HG03342 (cell line): ENCODE measurements at regions not wholly inside any gene's neighbourhood (a gene's known extent, or its start where the extent isn't known, plus 50 kb on each side); places are given as distances from the start of the nearest gene placed in this dataset.
"Not testable (repeated sequence)": the region's sequence is repeated elsewhere in the genome, so short reads cannot be mapped to it uniquely, and the experiment has no call there.

Source experiments
- ATAC-seq: cut with Tn5 transposase; IDR thresholded peaks from one replicate; pipeline ENCODE4 v1.9.1; 2021; ENCODE audit warnings: mild to moderate bottlenecking, moderate library complexity; ENCODE audit not compliant: unreplicated experiment

DNA sequence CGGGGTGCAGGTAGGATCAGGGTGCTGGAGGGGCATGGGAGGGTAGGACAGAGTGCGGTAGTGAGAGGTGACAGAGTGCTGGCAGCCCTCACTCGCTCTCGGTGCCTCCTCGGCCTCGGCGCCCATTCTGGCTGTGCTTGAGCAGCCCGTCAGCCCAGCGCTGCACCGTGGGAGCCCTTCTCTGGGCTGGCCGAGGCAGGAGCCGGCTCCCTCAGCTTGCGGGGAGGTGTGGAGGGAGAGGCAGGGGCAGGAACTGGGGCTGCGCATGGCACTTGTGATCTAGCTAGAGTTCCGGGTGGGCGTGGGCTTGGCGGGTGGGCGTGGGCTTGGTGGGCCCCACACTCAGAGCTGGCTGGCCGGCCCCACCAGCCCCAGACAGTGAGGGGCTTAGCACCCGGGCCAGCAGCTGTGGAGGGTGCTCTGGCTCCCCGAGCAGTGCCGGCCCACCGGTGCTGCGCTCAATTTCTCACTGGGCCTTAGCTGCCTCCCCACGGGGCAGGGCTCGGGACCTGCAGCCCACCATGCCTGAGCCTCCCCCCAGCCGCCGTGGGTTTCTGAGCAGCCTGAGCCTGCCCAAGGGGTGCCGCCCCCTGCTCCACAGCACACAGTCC is 112.8 kb upstream of the DUSP22 start:
- ATAC-seq, result no peak

DNA sequence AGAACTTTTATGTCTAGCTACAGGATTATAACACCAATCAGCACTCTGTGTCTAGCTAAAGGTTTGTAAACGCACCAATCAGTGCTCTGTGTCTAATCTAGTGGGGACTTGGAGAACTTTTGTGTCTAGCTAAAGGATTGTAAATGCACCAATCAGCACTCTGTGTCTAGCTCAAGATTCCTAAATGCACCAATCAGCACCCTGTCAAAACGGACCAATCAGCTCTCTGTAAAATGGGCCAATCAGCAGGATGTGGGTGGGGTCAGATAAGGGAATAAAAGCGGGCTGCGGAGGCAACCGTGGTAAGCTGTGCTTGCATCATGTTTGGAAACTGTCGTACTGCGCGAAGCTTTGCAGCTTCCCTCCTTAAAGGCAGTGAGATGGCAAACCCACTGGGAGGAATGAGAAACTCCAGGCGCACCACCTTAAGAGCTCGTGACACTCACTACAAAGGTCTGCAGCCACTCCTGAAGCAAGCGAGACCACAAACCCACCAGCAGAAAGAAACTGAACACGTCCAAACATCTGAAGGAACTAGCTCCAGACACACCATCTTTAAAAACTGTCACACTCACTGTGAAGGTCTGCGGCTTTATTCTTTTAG is 112.1 kb upstream of the DUSP22 start:
- ATAC-seq, result not testable (repeated sequence)

DNA sequence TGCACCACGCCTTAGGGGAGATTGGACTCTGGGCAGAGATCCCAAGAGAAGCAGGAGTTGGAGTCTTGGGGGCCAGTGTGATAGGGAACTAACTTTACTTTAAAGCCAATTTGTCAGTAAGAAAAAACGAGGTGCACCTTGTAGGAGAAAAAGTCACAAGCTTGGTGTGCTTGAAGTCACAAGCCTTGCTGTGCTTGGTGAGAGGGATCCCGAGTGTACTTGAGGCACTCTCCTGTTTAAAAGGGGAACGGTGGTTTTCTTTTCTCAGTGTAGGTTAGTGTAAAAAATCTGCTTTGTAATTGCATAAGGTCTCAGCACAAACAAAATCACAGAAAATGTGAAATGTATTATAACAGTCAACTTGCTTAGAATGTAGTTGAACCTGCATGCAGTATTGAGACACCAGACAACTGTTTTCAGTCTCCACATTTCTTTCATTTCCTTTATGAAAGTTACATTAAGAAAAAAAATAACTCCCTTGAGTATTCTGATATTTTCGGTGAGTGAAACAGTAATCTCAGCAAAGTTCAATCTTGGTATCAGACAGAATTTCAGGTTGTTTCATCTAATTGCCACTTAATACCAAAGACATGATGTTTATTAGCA is 111.1 kb upstream of the DUSP22 start:
- no peak for ATAC-seq

DNA sequence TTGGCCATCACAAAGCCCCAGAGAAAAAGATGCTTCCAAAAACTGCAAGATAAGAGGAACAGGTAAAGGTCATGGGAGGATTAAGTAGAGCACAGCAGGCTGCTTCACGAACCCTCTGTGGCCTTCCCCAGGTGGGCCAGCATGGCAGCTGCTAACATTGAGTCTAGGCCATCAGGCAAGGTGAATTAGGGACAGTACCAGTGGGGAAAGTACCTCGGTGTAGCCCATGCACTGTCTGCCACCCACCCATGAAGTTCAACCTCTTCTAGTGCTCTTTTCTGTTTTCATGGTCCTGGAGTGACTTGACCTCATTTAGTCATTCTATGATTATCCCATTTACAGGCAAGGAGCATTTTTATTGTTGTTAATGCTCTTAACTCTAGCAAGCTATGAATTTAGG is 108.6 kb upstream of the DUSP22 start:
- no peak for ATAC-seq

DNA sequence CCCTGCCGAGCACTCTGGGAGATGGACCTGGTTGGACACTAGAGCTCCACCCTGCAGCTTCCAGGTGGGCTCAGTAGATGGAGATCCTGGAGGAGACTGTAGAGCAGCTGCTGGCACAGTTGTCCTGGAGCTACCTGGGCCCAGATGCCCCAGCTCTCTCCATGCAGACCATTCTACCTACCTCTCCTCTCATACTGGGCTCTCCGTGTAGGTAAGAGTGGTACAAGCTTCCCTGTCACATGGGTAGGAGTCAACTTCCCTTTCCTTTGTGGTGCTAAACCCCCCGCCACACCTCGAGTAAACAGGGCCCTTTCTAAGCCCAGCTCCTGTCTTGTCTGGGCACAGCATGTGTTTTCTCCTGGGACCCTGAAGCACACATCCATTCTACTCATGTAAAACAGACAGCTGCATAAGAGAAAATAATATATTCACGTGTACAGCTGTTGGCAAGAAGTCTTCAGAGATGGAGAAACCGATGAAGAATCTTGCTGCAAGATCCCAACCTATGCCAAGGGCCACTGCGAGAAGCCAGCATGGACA is 108.1 kb upstream of the DUSP22 start:
- no peak for ATAC-seq

DNA sequence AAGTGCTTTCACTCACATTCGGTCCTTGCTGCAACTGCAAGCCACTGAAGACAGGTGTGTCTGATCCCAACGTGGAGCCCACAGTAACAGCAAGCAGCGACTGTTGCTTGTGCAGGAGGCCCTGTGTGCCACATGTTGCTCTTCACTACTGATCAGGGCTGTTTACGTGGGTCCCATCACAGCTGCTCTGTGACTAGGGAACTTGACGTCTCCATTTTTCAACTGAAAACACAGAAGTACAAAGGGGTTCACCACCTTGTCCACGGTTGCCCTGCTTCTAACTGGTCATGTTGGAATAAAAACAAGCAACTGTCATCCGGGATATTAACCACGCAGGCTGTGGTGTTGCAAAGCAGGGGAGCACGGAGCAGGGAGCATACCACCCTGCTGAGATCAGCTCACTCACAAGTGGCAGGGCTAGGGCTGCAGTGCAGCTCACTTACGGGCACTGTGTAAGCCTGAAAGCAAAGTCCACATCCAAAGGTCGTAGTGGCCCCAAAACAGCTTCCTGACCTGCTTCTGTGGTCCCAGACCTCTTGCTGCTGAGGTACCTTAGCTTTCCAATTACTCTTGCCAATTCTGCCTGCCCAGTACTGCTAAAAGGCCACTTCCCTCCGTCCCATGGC is 105.8 kb upstream of the DUSP22 start:
- no peak for ATAC-seq

DNA sequence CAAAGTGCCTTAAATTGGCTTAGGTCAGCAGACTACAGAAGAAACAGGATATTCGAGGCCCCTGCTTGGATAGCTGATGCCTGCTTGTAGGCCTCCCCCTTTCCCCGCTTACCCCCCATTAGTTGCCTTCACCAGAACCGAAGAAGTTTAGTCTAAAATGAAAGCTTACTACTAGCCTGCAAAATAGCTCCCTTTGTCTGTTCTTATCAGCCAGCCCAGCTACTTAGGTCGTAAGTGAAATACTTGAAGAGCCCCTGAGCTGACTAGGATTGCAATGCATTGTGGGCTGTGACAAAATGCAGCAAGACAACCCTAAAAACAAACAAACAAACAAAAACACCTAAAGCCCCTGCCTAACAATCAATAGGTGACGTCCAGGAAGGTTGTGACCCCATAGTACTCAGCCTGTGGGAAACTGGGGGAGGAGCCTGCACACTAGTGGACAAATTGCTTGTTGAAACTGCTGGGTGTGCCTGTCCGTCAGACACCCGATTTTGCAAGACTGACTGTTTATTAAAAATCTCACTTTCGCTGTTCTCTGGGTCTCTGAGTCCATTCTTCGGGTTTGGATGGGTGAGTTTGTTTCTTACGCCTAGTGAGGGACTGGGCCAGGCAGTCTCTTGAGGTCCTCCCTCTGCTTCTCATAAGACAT is 105.0 kb upstream of the DUSP22 start:
- ATAC-seq, result no peak

DNA sequence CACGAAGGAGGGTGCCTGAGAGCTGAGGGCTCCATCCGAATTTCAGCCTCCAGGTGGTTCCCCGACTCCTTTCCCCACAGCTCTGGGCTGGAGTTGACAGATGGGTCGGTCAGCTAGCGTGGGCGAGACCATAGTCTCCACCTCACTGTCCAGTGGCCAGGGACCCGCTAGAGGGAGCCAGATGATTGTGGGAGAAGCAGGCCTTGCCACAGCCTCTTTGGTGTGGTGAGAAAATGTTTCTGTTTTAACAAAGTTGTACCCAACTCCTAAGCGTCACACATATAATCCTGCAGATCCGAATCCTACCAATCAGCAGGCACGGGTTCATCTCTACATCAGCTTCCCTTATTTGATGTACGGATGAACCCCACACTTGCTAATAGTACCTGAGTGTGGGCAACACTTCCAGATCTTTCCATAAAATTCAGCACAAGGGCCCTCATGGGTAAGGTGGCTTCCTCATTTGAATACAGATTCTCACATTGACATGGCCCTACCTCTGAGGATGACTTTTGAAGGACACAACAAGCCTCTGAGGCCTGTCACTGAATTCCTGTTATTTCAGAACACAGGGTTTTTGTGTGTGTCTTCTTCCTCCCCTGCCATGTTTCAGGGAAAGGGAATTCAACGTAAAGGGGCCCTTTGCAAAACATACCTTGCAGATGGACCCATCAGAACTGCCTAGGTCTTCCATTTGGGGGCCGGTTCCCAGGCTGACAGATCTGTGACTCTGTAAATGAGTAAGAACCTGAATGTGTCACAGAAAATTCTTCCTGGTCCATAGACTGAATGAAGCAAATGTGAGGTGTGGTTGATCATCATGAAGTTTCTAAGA is 103.2 kb upstream of the DUSP22 start:
- peak; percentile 56 for ATAC-seq

DNA sequence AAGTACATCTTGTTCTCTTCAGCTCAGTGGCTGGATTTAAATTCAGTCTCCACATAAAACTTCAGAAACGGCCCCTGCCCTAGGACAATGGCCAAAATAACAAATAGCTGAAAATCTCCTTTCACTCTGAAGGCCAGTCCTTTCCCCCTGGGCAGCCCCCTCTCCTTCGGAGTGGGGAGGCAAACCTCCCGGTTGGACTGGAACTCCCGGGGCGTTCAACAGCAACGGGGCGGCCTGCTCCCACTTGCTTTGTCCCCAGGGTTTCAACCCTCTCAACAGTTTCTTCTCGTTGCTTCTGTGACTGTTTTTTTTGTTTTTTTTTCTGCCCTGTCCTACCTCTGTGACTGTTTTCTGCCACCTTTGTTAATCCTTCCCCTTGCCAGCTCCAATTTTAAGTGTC is 102.6 kb upstream of the DUSP22 start:
- peak; percentile 9 for ATAC-seq

DNA sequence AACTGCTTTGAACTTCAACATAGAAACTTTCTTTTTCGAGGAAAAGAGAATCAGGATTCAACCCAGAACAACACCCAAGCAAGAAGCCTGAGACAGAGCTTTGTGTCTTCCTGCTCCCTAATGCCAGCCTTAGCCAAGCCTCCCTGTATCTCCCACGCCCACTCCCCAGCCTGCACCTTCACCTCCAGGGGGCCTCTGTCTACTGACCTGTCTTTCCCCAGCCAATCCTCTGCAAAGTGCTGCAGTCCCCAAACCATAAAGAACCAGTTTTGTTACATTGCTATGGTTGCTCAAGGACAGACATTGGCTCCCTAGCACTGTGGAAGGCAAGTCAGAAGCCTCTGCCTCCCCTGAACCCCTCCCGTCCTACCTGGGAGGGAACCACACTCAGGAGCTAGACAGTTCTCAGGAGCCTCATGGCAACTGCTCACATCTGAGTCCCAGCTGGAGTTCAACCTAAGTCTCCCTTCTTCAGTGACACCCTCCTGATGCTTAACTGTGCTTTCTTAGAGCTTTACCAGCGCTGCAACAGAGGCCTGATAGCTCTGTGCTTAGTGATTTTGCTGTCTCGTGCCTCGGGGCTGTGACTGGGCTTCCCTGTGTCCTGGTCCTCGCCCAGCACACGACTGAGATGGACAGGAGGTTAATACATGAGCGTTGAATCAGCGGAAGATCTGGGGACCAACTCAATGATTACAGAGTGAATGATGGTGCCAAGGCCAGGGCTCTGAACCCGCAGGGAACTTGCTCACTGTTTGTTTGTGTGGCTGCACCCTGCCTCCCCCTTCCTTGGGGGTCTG is 101.5 kb upstream of the DUSP22 start:
- no peak for ATAC-seq

DNA sequence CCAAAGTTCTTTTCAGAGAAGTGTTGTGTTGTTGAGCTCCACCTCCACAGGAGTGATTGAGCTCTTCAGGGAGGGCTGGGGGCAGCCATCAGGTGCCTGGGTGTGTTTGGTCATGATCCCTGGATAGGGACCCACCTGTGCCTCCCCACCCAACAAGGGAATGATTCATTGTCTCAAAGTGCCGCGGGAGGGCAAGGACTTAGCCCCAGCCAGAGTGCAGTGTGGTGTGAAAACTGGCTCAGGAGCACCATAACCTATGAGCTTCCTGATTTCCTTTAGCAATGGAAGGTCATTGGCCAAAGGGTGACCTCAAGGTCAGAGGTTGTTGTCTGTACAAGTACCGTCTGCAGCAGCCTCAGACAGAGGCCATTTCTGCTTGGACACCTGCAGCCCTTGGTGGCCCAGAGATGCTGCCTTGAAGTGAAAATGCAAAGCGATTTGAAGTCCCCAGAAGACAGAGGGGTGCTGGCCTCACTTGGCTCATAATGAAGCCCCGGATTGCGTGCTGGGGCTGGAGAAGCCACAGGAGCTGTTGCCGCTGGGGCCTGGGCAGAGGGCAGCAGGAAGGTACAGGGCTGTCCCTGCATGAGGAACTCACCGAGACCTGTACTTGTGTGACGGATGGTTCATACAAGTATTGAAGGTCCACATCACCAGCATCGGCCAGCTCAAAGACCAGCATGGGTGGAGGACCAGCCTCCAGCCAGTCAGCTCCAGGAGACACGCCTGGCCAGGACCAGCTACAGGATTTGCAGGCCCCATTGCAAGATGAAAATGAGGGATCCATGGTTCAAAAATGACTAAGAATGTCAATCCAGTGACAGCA is 100.6 kb upstream of the DUSP22 start:
- no peak for ATAC-seq

DNA sequence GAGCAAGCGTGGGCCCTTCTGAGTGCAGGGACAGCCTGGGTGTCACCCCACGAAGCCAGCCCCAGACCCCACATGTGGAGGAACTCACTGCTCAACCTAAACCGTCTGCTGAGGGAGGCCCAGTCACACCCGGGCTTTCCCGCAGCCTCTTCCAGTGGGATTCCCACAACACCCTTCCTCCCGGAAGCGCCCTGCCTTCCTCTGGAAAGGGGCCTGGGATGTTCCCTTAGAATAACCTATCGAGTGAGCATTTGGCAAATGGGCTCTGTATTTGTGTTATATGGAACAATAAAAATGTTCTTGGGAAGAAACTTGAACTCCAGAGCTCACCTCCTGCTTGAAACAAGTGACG is 100.0 kb upstream of the DUSP22 start:
- ATAC-seq, result no peak

DNA sequence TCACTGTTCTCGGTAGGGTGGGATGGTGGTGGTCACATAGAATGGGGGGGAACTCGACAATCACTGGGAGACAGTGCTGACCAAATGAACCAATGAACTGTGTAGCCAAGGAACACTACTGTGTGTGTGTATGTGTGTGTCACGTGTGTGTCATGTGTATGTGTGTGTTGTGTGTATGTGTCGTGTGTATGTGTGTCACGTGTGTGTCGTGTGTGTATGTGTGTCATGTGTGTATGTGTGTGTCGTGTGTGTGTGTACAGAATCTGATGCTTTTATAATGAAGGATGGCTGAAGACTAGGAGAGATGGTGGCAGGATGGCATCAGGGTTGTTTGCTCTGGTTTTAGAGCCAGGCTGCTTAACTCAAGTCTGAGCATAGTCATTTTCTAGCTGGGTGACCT is 99.1 kb upstream of the DUSP22 start:
- ATAC-seq, result no peak

DNA sequence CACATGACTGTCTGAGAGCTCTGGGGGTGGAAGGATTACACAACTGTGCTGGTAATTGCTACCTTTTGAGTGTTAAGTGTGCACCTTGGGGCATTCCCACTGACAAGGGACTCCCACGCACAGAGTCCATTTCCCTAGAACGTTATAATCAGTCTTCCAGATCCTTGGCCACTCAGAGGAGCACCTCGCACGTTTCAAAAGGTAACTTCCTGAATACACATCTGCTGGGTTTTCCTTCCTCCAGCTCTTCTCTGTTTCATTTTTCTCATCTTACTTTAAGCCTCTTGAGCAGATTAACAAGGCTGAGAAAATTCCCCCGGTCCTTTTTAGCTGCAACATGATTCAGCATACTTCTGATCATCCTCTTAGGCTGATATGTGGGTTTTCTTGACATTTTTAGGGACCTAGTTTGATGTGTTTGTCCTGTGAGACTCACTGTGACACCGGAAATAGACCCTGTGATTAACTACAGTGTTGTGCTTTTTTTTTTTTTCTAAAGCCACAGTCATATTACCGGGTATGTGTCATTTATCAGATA is 98.4 kb upstream of the DUSP22 start:
- ATAC-seq, result no peak

DNA sequence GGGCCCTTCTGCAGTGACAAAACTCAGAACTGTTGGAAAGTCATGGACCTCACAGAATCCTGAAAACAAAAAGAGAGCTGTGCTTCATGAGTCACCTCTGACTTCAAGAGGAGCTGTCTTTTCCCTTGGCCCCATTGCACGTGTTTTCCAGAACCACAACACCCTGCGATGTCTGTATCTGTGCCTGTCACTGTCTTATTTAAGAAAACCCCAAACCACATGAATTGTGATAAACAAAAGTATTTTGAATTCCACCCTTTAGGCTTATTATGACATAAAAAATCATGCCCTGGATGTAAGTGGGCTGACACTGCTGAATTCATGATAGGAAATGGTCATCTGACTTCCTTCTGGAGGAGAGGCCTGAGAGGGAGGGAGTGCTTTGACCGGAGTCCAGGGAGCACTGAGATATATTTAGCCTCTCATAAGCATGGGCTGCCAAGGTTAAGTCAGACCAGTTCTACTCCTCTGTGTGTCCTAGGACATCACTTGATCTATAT is 96.4 kb upstream of the DUSP22 start:
- no peak for ATAC-seq

DNA sequence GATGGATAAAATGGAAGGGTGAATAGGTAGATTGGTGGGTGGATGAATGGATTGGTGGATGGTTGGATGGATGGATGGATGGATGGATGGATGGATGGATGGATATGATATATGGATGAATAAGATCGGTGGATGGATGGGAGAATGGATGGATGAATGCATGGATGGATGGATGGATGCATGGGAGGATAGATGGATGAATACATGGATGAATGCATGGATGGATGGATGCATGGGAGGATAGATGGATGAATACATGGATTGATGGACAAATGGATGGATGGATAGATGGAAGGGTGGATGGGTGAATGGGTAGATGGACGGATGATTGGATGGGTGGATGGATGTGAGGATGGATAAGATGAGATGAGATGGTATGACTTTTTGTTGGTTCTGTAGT is 95.7 kb upstream of the DUSP22 start:
- no peak for ATAC-seq

DNA sequence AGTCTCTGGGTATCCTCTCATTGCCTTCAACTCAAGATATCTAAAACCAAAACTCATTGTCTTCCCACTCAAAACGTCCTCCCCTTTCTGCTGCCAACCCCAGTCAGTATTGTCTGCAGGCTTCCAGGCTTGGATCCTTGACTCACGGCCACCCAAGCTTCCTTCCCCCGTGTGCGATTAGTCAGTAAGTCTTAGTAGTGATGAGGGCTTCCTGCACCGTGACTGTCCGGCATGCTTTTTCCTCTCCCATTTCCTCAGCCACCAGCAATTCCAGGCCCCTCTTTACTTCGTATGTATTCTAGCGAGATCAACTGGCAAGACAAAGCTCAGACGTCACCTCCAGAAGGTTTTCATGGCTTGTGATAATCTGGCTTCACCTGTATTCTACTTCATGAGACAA is 88.6 kb upstream of the DUSP22 start:
- ATAC-seq, result no peak

DNA sequence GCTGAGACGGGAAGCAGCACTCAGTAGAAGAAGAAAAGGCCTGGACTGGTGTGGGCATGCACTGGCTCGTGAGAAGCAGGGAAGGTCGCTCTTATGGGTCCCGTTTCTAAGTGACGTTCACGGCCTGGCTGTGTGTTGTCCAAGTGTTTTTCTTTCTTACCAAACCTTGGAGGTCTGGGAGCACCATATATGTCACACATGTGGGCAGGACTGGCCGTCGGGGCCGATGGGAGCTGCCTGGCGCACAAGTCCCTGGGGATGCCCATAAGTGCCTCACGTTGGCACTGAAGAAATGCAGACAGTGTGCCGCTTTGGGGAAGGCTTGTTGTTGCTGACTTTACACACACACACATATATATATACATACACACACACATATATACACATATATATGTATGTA is 86.0 kb upstream of the DUSP22 start:
- no peak for ATAC-seq

DNA sequence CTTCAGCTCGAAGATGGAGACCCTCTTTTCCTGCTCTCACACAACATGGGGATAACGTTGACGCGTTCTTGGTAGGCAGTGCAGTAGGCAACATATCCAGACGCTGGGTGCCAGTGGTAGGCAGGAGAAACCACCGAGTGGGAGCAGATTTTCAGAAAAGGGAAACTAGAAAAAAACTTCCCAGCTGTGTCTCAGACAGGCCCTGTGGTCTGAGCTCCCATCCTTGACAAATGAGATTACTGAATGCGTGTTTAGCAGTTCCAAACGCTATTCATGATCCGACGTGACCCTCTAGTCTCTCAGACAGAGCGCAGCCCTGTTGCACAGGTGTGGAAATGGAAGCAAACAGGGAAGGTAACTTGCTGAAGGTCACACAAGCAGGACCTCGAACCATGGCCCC is 83.9 kb upstream of the DUSP22 start:
- no peak for ATAC-seq
